ENCODE measurements at regions not wholly inside any gene's neighbourhood (a gene's known extent, or its start where the extent isn't known, plus 50 kb on each side); places are given as distances from the start of the nearest gene placed in this dataset.

- no peaks in the 10 kb centered on the region for H3K4me1 Mint-ChIP-seq
- ATAC-seq (replicated peaks; ENCODE audit: extremely low read depth, poor library complexity, severe bottlenecking): no peak
- no peak for DNase-seq (ENCODE audit: low spot score in 2 of 2)
- H3K9me3 Mint-ChIP-seq: no peaks in the 10 kb centered on the region
- no peak overlapping the region for H3K4me3 Mint-ChIP-seq
- H3K27me3 Mint-ChIP-seq: peaks cover 60% of the 10 kb centered on the region
- no peak overlapping the region for H3K27ac Mint-ChIP-seq (ENCODE audit: low read depth)
- peaks cover 3% of the 10 kb centered on the region for H3K36me3 Mint-ChIP-seq (ENCODE audit: insufficient read depth)
Measured at GRCh38 chr2:238963161-238963970, 115.5 kb downstream of the TWIST2 start.

DNA sequence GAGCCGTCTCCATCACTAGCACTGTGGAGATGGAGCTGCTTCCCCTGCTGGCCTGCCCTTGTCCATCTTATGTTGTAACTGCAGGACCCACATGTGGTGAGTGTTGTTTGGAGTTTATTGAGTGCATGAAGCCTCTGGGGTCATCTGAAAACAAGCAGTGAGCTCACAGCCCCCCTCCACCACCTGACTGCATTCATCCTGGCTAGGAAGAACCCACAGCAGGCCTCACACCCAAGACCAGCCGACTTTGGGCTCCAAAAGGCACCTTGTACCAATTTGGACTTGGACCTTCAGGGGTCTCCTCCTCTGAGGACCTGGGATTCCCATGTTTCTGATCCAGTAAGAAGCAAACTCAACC is 116.1 kb downstream of the TWIST2 start:
- no peaks in the 10 kb centered on the region for H3K4me1 Mint-ChIP-seq
- ATAC-seq (replicated peaks; ENCODE audit: extremely low read depth, poor library complexity, severe bottlenecking): no peak
- H3K9me3 Mint-ChIP-seq: no peaks in the 10 kb centered on the region
- peaks cover 3% of the 10 kb centered on the region for H3K36me3 Mint-ChIP-seq (ENCODE audit: insufficient read depth)
- H3K27ac Mint-ChIP-seq (ENCODE audit: low read depth): no peak overlapping the region
- H3K27me3 Mint-ChIP-seq: peaks cover 56% of the 10 kb centered on the region
- DNase-seq (ENCODE audit: low spot score in 2 of 2): no peak
- no peak overlapping the region for H3K4me3 Mint-ChIP-seq

DNA sequence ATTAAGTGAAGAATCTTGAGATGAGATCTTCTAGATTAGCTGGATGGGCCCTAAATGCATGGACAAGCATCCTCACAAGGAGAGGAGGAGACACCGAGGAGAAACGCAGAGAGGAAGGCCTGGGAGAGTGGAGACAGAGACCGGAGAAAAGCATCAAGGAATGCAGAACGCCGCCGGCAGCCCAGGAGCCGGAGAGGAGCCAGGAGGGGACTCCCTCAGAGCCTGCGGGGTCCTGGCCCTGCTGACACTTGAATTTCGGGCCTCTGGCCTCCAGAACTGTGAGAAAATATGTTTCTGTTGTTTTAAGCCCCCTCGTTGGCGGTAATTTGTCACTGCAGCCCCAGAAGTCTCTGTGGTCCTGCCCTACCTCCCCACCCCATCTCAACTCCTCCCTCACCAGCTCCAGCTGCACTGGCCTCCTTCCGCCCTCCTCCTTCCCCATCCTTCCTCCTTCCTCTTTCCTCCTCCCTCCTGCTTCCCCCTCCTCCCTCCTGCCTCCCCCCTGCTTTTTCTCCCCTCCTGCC is 116.7 kb downstream of the TWIST2 start:
- H3K27me3 Mint-ChIP-seq: peaks cover 56% of the 10 kb centered on the region
- ATAC-seq (replicated peaks; ENCODE audit: extremely low read depth, poor library complexity, severe bottlenecking) (no peak), DNase-seq (ENCODE audit: low spot score in 2 of 2) (no peak)
- H3K4me3 Mint-ChIP-seq: no peak overlapping the region
- no peaks in the 10 kb centered on the region for H3K9me3 Mint-ChIP-seq
- H3K4me1 Mint-ChIP-seq: no peaks in the 10 kb centered on the region
- H3K36me3 Mint-ChIP-seq (ENCODE audit: insufficient read depth): peaks cover 3% of the 10 kb centered on the region
- H3K27ac Mint-ChIP-seq (ENCODE audit: low read depth): no peak overlapping the region

- Mint-ChIP-seq H3K27me3 (peaks cover 56% of the 10 kb centered on the region), H3K27ac (ENCODE audit: low read depth) (no peak overlapping the region)
Measured at GRCh38 chr2:238965371-238966071, 117.6 kb downstream of the TWIST2 start.

GRCh38 chr2:238966072-238966937 is 118.4 kb downstream of the TWIST2 start:
- H3K27me3 Mint-ChIP-seq: peaks cover 56% of the 10 kb centered on the region
- H3K4me3 Mint-ChIP-seq: no peak overlapping the region
- DNase-seq (ENCODE audit: low spot score in 2 of 2) (no peak), ATAC-seq (replicated peaks; ENCODE audit: extremely low read depth, poor library complexity, severe bottlenecking) (no peak)
- no peaks in the 10 kb centered on the region for H3K4me1 Mint-ChIP-seq
- no peak overlapping the region for H3K27ac Mint-ChIP-seq (ENCODE audit: low read depth)
- H3K9me3 Mint-ChIP-seq: no peaks in the 10 kb centered on the region
- H3K36me3 Mint-ChIP-seq (ENCODE audit: insufficient read depth): peaks cover 1% of the 10 kb centered on the region

More at GRCh38 chr2:238965371-238966071, 117.6 kb downstream of the TWIST2 start:
- Mint-ChIP-seq H3K4me1 (no peaks in the 10 kb centered on the region), H3K4me3 (no peak overlapping the region), H3K36me3 (ENCODE audit: insufficient read depth) (peaks cover 1% of the 10 kb centered on the region), H3K9me3 (no peaks in the 10 kb centered on the region)
- DNase-seq (ENCODE audit: low spot score in 2 of 2): no peak
- no peak for ATAC-seq (replicated peaks; ENCODE audit: extremely low read depth, poor library complexity, severe bottlenecking)

DNA sequence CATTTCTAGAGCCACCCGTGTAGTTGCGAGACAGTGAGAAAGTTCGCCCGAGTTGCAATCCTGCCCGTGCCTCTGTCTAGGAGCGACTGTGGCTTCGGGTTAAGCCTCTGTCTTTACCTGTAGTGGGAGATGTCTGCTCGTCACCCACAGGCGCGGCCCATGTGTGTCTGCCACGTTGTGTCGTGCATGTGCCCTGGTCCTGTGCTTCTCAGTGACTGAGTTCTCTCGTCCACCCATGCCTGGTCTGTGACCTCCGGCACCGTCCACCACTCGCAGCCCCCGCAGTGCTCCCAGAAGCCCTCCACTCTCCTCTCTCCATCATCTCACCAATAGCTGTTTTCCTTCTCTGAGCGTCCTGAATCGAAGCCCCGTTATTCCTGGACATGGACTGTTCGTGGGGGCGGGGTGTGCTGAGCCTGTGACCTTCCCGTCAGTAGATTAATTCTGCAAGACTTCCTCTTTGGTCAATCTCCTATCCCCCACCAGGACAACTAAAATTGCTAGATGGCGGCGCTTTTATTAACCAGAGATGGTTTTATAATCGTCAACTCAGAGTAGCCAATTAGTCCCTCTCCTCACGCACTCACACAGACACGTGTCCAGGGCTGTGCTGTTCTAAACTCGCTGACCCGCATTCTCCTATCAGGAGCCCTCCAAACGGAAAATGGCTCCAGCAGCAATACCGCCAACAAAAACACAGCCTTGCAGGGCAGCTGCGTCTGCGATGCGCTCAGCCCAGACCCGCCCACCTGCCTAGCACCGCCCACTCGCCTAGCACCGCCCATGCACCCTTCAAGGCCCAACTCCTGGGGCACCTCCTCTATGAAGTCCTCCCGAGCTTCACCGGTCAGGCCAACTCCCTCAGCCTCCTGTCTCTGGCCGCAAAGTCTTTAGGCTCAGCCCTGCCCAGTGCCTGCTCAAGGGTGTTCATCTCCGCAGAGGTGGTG is 119.4 kb downstream of the TWIST2 start:
- ATAC-seq (replicated peaks; ENCODE audit: extremely low read depth, poor library complexity, severe bottlenecking) (no peak), DNase-seq (ENCODE audit: low spot score in 2 of 2) (no peak)
- Mint-ChIP-seq H3K4me1 (no peaks in the 10 kb centered on the region), H3K9me3 (no peaks in the 10 kb centered on the region), H3K36me3 (ENCODE audit: insufficient read depth) (peaks cover 1% of the 10 kb centered on the region), H3K4me3 (no peak overlapping the region), H3K27me3 (peaks cover 54% of the 10 kb centered on the region), H3K27ac (ENCODE audit: low read depth) (no peak overlapping the region)

- no peaks in the 10 kb centered on the region for H3K4me1 Mint-ChIP-seq
Measured at GRCh38 chr2:238967978-238968360, 120.1 kb downstream of the TWIST2 start.

DNA sequence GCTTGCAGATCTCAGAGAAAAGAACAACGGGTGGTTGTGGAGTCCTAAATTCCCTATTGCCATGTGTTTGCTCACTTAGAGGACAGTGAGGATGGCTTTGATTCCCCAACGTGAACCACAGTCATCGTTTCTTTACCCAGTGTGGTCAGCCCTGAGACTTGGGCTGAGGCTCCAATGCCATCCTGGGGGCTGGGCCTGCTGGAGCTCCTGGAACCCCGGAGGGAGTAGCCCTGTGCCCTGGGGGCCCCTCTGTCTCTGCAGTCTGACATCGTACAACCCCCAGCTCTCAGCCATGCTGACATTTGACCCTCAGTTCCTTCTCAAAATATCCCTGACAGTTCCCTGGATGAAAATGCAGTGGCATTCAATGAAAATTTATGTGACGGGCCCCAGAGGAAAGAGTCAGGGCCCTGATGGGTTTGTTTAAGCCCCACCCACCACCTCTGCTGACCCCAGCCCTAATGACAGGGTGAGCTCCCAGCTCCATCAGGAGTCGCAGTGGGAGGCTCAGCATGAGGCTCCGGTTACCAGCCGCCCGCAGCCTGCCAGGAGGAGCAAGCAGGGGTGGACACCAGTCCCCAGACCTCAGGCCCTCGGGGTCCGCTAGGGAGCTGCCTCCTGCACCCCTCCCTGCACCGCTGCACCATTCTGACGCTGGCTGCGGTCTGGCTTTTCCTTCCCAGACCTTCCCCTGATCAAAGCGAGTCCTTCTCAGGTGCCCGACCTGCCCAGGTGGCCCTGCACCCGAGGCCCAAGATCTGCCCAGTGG is 120.9 kb downstream of the TWIST2 start:
- Mint-ChIP-seq H3K9me3 (no peaks in the 10 kb centered on the region), H3K27ac (ENCODE audit: low read depth) (no peak overlapping the region), H3K36me3 (ENCODE audit: insufficient read depth) (peaks cover 3% of the 10 kb centered on the region), H3K27me3 (peaks cover 64% of the 10 kb centered on the region), H3K4me1 (no peaks in the 10 kb centered on the region), H3K4me3 (no peak overlapping the region)
- DNase-seq (ENCODE audit: low spot score in 2 of 2): no peak
- no peak for ATAC-seq (replicated peaks; ENCODE audit: extremely low read depth, poor library complexity, severe bottlenecking)

More at GRCh38 chr2:238967978-238968360, 120.1 kb downstream of the TWIST2 start:
- ATAC-seq (replicated peaks; ENCODE audit: extremely low read depth, poor library complexity, severe bottlenecking) (no peak), DNase-seq (ENCODE audit: low spot score in 2 of 2) (no peak)
- Mint-ChIP-seq H3K27ac (ENCODE audit: low read depth) (no peak overlapping the region), H3K27me3 (peaks cover 59% of the 10 kb centered on the region), H3K9me3 (no peaks in the 10 kb centered on the region), H3K4me3 (no peak overlapping the region), H3K36me3 (ENCODE audit: insufficient read depth) (peaks cover 1% of the 10 kb centered on the region)

GRCh38 chr2:238969857-238970256 is 122.0 kb downstream of the TWIST2 start:
- Mint-ChIP-seq H3K9me3 (peaks cover 1% of the 10 kb centered on the region), H3K36me3 (ENCODE audit: insufficient read depth) (peaks cover 3% of the 10 kb centered on the region), H3K27ac (ENCODE audit: low read depth) (no peak overlapping the region), H3K4me1 (no peaks in the 10 kb centered on the region), H3K27me3 (peaks cover 62% of the 10 kb centered on the region), H3K4me3 (no peak overlapping the region)
- ATAC-seq (replicated peaks; ENCODE audit: extremely low read depth, poor library complexity, severe bottlenecking): no peak
- no peak for DNase-seq (ENCODE audit: low spot score in 2 of 2)

GRCh38 chr2:238970553-238971081 is 122.7 kb downstream of the TWIST2 start:
- Mint-ChIP-seq H3K36me3 (ENCODE audit: insufficient read depth) (peaks cover 2% of the 10 kb centered on the region), H3K4me3 (no peak overlapping the region), H3K9me3 (peaks cover 9% of the 10 kb centered on the region), H3K27ac (ENCODE audit: low read depth) (no peak overlapping the region), H3K4me1 (no peaks in the 10 kb centered on the region), H3K27me3 (peaks cover 69% of the 10 kb centered on the region)
- DNase-seq (ENCODE audit: low spot score in 2 of 2) (no peak), ATAC-seq (replicated peaks; ENCODE audit: extremely low read depth, poor library complexity, severe bottlenecking) (no peak)
